ENCODE measurements at regions not wholly inside any gene's neighbourhood (a gene's known extent, or its start where the extent isn't known, plus 50 kb on each side); places are given as distances from the start of the nearest gene placed in this dataset.

- DNase-seq: no peak
These were observed 242.1 kb upstream of the DYNLRB2 start for GRCh38 chr16:80298676-80299075.

GRCh38 chr16:80296034-80296433 lies 244.8 kb upstream of the DYNLRB2 start:
- no peak for DNase-seq

GRCh38 chr16:80294172-80294571 lies 246.6 kb upstream of the DYNLRB2 start:
- no peak for DNase-seq

- no peak for DNase-seq
These were observed 252.2 kb upstream of the DYNLRB2 start for GRCh38 chr16:80288616-80289015.

GRCh38 chr16:80287674-80288073 lies 253.1 kb upstream of the DYNLRB2 start:
- DNase-seq: no peak

- no peak for DNase-seq
These were observed 255.7 kb upstream of the DYNLRB2 start for GRCh38 chr16:80285104-80285503.

- no peak for DNase-seq
These were observed 257.1 kb upstream of the DYNLRB2 start for GRCh38 chr16:80283466-80284392.

- no peak for DNase-seq
These were observed 260.2 kb upstream of the DYNLRB2 start for GRCh38 chr16:80280557-80280956.

- DNase-seq: no peak
These were observed 261.1 kb upstream of the DYNLRB2 start for GRCh38 chr16:80279656-80280055.

- no peak for DNase-seq
These were observed 263.6 kb upstream of the DYNLRB2 start for GRCh38 chr16:80277182-80277581.

GRCh38 chr16:80274576-80275191 lies 266.1 kb upstream of the DYNLRB2 start:
- DNase-seq: no peak

GRCh38 chr16:80273635-80274538 lies 266.9 kb upstream of the DYNLRB2 start:
- DNase-seq: no peak

- no peak for DNase-seq
These were observed 275.0 kb upstream of the DYNLRB2 start for GRCh38 chr16:80265624-80266306.

- no peak for DNase-seq
These were observed 276.7 kb upstream of the DYNLRB2 start for GRCh38 chr16:80263848-80264694.

- no peak for DNase-seq
These were observed 277.5 kb upstream of the DYNLRB2 start for GRCh38 chr16:80263181-80263823.

- no peak for DNase-seq
These were observed 279.9 kb upstream of the DYNLRB2 start for GRCh38 chr16:80260906-80261311.

- DNase-seq: no peak
These were observed 281.4 kb upstream of the DYNLRB2 start for GRCh38 chr16:80259290-80259805.

GRCh38 chr16:80258407-80258806 lies 282.4 kb upstream of the DYNLRB2 start:
- no peak for DNase-seq

- no peak for DNase-seq
These were observed 285.8 kb upstream of the DYNLRB2 start for GRCh38 chr16:80254970-80255369.

- no peak for DNase-seq
These were observed 287.1 kb upstream of the DYNLRB2 start for GRCh38 chr16:80253741-80254140.

- DNase-seq: no peak
These were observed 290.4 kb upstream of the DYNLRB2 start for GRCh38 chr16:80250381-80250780.
